Peyer's patch (tissue), 4 donors: ENCODE measurements at regions not wholly inside any gene's neighbourhood (a gene's known extent, or its start where the extent isn't known, plus 50 kb on each side); places are given as distances from the start of the nearest gene placed in this dataset.

Experiments
- CTCF ChIP-seq, 6 experiments: fragments of 450-650 bp in 4 of 6; fragments of 200-600 bp in 2 of 6; sonication (generic) in 1 of 6; IDR thresholded peaks; one replicate each; pipeline ENCODE4 v1.5.1; 2017 to 2019; ENCODE audit warnings: antibody characterized with exemption in 6 of 6, mild to moderate bottlenecking in 3 of 6, moderate library complexity in 1 of 6
- POLR2A ChIP-seq, 2 donors: fragments of 450-650 bp; IDR thresholded peaks; one replicate each; pipeline ENCODE4 v1.5.1; 2017; ENCODE audit warnings: antibody characterized with exemption in 2 of 2, mild to moderate bottlenecking in 2 of 2, moderate library complexity in 2 of 2

GRCh38 chr13:75072368-75072767 is 409.6 kb downstream of the TBC1D4 start:
- TF ChIP-seq CTCF (IDR thresholded peaks at IDR 0.05) (no peak), POLR2A (IDR thresholded peaks at IDR 0.05) (no peak)
